Activated naive CD8-positive, alpha-beta T cell treated with anti-CD3 and anti-CD28 coated beads, Interleukin-2, amount 10 ng/mL, durations not matched to agents 7 days and 5 days (primary cell): ENCODE measurements at regions not wholly inside any gene's neighbourhood (a gene's known extent, or its start where the extent isn't known, plus 50 kb on each side); places are given as distances from the start of the nearest gene placed in this dataset.

ENCODE experiments used
- ATAC-seq: fragments of 150-1000 bp; cut with Tn5 transposase; one replicate; pipeline ENCODE4 v1.10.0; 2021; ENCODE audit warnings: low read depth, moderate library complexity
- POLR2A ChIA-PET: fragments of 350-600 bp; sonication (Branson Sonifier 250); formaldehyde crosslinking; loops from one replicate; lab custom pipeline; 2021; ENCODE audit warnings: antibody characterized with exemption; lab: Charles Lee
- DNase-seq: peaks from one replicate; pipeline ENCODE4 v3.0.0; 2021
- H3K27ac Mint-ChIP-seq: one replicate; pipeline ENCODE4 v1.8.0; 2022; ENCODE audit warnings: mild to moderate bottlenecking, mixed read lengths
- H3K27me3 Mint-ChIP-seq: one replicate; pipeline ENCODE4 v1.8.0; 2022; ENCODE audit warnings: mild to moderate bottlenecking, moderate library complexity, mixed read lengths
- H3K36me3 Mint-ChIP-seq: one replicate; pipeline ENCODE4 v1.8.0; 2021; ENCODE audit warnings: mild to moderate bottlenecking, mixed read lengths
- H3K4me1 Mint-ChIP-seq: one replicate; pipeline ENCODE4 v1.8.0; 2021; ENCODE audit warnings: mixed read lengths
- H3K4me3 Mint-ChIP-seq: one replicate; pipeline ENCODE4 v1.8.0; 2022; ENCODE audit warnings: mild to moderate bottlenecking, moderate library complexity, mixed read lengths
- H3K9me3 Mint-ChIP-seq: one replicate; pipeline ENCODE4 v1.8.0; 2021; ENCODE audit warnings: mixed read lengths

DNA sequence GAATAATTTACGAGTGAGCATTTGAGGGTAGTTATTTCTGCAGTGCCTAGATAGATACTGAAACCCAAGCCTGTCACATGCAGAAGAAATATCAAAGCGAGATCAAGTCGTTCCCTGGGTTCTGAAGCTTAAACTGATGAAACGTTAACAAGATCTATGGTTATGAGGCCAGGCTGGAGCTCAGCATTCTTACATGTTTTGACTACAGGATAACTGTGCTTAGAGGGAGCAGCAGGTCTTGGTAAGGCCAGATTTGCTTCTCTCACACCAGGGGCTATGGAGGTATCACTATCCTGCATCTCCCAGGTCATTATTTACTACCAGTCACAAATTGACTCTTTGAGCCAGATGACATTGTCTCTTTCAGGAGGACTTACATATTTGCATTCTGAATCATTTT lies 1401.4 kb upstream of the PRMT6 start:
- POLR2A ChIA-PET = no interaction called here
- H3K4me3 Mint-ChIP-seq = no peak overlapping the region

DNA sequence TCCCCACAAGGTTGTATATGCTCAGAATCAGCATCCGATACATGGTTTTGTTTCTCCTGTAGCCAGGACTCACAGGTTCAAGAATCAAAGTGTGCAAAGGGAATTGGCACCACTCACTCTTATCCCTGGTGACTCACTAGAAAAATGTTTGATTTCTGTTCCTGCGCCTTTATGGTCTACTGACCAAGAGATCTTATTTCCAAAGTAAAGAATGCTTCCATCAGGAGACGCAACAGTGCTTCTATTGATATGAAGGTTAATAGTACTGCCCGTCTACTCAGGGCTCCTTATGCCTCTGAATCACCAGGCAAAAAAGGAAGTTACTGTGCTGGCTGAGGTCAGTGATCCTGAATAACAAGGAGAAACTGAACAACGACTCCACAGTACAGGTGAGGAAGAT lies 1392.0 kb upstream of the PRMT6 start:
- Mint-ChIP-seq H3K4me3 (no peak overlapping the region), H3K9me3 (peaks cover 11% of the 10 kb centered on the region), H3K27ac (no peak overlapping the region), H3K36me3 (no peaks in the 10 kb centered on the region), H3K4me1 (no peaks in the 10 kb centered on the region), H3K27me3 (no peaks in the 10 kb centered on the region)
- POLR2A ChIA-PET = no interaction called here
- DNase-seq (no peak), ATAC-seq (no peak)

More for the DNA sequence above, 1401.4 kb upstream of the PRMT6 start:
- H3K4me1 Mint-ChIP-seq = no peaks in the 10 kb centered on the region
- H3K9me3 Mint-ChIP-seq = peaks cover 5% of the 10 kb centered on the region
- DNase-seq (no peak), ATAC-seq (no peak)
- no peak overlapping the region for H3K27ac Mint-ChIP-seq
- H3K27me3 Mint-ChIP-seq = no peaks in the 10 kb centered on the region
- H3K36me3 Mint-ChIP-seq = no peaks in the 10 kb centered on the region

DNA sequence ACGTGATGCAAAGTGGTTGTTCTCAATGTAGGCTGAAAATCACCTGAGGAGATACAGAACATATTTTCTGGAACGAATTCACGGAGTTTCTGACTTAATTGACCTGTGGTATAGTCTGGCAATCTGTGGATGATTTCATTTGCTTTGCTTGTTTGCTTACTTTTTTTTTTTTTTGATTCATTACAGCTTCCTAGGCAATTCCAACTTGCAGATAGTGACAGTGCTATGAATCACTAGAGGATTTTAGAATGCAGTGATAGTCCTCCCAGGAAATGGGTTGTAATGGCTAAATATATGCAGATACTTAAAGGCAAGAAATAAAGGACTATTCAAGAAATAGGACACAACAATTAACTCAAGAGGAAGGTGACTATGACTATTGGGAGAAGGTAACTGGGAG lies 1378.1 kb upstream of the PRMT6 start:
- Mint-ChIP-seq H3K27me3 (no peaks in the 10 kb centered on the region), H3K4me1 (no peaks in the 10 kb centered on the region), H3K4me3 (no peak overlapping the region), H3K27ac (no peak overlapping the region), H3K36me3 (no peaks in the 10 kb centered on the region), H3K9me3 (peaks cover 4% of the 10 kb centered on the region)
- ATAC-seq (no peak), DNase-seq (no peak)
- POLR2A ChIA-PET = no interaction called here

DNA sequence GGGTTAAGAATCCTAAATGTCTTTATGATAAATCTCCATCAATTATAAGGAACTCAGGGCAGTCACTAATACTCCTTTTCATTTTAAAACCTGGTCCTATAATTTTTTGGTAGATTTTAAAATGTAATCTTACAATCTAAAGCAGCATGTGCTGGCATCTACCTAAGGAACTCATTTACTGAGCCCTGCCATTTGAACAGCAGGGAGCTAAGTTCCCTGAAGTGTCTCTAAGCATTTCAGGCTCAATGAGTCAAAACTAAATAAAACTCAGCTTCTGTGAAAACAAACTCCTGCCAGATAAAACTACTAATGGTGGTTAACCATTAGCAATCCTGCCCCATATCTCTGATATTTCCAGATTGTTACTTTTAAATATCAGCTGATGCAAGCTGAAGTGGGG lies 1371.8 kb upstream of the PRMT6 start:
- no peak for DNase-seq
- Mint-ChIP-seq H3K27ac (no peak overlapping the region), H3K27me3 (no peaks in the 10 kb centered on the region), H3K9me3 (peaks cover 6% of the 10 kb centered on the region), H3K4me3 (no peak overlapping the region), H3K4me1 (no peaks in the 10 kb centered on the region), H3K36me3 (no peaks in the 10 kb centered on the region)
- POLR2A ChIA-PET = no interaction called here
- no peak for ATAC-seq

DNA sequence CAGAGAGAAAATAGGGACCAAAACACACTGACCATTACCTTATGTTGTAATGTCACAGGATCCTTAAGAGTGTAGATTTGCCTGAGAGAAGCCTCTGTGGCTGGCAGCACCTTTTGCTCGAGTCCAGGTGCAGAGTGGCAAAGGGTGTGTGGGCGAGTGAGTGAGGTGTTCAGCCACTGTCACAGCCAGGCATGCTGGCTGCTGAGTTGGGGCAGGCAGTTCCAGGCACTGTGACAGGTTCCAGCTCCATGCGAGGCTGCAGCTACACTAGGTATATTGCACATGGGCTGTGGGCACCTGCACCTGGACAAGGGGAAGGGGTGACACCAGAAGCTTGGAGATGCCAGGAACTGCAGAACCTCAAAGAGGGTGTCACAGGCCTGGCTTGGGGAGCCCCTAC lies 1370.4 kb upstream of the PRMT6 start:
- DNase-seq = no peak
- POLR2A ChIA-PET = no interaction called here
- H3K4me3 Mint-ChIP-seq = no peak overlapping the region
- H3K9me3 Mint-ChIP-seq = peaks cover 6% of the 10 kb centered on the region
- H3K36me3 Mint-ChIP-seq = no peaks in the 10 kb centered on the region
- H3K27ac Mint-ChIP-seq = no peak overlapping the region
- ATAC-seq = no peak
- H3K4me1 Mint-ChIP-seq = no peaks in the 10 kb centered on the region
- no peaks in the 10 kb centered on the region for H3K27me3 Mint-ChIP-seq

DNA sequence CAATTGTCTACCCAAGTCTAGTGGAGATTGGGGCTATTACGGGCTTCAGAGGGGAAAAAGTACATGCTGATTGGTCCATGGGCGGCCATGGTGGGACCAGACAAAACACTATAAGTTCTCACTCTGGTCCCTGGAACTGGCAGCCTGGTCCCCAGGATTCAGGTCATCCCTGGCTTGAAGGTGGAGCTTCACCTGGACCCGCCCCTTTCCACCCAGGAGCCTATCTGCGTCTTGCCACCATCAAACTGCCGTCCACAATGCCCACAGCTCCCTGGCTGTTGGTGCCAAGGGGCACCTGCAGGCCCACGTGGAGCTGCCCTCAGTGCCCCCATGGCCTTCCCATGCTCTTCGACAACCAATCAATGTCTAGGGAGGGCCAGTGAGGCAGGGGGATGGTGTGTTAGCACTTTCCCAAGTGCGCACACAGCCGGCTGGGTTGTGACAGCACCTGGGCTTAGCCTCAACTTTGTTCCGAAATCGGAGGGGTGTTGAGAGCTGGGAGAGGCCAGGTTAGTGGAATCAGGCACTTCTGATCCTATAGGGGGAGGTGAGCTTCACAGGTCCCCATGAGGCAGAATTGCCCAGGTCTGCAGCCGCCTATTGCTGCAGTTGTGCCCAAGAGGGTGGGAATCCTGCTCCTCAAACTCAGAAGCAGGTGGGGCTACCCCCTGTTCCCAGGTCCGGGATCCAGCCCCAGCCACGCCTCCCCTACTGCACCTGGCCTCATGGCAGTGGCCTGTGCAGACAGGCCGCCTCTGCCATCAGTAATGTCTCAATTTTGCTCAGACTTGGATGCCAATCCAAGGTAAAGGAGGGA lies 1369.4 kb upstream of the PRMT6 start:
- no peak for DNase-seq
- no peak for ATAC-seq
- Mint-ChIP-seq H3K27ac (no peak overlapping the region), H3K36me3 (no peaks in the 10 kb centered on the region), H3K4me1 (no peaks in the 10 kb centered on the region), H3K27me3 (no peaks in the 10 kb centered on the region), H3K4me3 (no peak overlapping the region), H3K9me3 (peaks cover 6% of the 10 kb centered on the region)
- POLR2A ChIA-PET = no interaction called here

DNA sequence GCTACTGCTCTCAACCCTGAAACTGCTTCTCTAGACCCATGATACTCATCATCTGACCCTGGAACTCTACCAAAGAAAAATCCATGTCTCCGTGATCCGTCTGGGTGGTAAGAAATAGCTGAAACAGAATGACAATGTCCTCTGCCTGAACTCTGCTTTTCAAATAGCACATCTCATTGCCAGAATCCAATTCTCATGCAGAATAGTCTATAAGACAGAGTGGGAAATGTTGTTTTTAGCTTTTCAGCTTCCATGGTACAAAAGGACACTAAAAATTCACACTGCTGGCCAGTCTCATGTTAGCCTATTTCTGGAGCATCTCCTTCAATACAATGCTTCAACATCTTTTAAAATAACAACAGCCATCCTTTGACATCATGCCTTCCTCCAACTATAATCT lies 1355.8 kb upstream of the PRMT6 start:
- H3K36me3 Mint-ChIP-seq = no peaks in the 10 kb centered on the region
- ATAC-seq = no peak
- DNase-seq = no peak
- no peak overlapping the region for H3K4me3 Mint-ChIP-seq
- no peaks in the 10 kb centered on the region for H3K27me3 Mint-ChIP-seq
- H3K27ac Mint-ChIP-seq = no peak overlapping the region
- POLR2A ChIA-PET = no interaction called here
- no peaks in the 10 kb centered on the region for H3K4me1 Mint-ChIP-seq
- peaks cover 7% of the 10 kb centered on the region for H3K9me3 Mint-ChIP-seq

DNA sequence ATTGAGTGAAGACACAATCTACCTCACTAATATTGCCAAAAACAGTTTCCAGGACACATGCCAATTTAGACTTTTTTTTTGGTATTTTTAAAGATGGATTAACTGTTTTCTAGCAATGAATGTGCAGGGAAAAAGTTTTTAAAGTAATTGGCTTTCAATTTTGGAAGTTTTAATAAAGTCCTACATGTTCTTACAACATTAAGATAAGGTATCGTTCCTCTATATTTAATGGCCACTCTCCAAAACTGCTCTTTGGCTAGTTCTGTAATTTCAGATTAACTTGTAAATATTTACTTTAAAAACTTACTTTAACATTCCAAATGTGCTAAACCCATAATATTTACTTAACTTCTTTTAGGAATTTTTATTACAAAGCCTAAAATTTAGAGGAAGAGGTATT lies 1332.2 kb upstream of the PRMT6 start:
- H3K4me1 Mint-ChIP-seq = no peaks in the 10 kb centered on the region
- H3K9me3 Mint-ChIP-seq = no peaks in the 10 kb centered on the region
- H3K27ac Mint-ChIP-seq = no peak overlapping the region
- POLR2A ChIA-PET = no interaction called here
- no peak for DNase-seq
- no peaks in the 10 kb centered on the region for H3K27me3 Mint-ChIP-seq
- no peak for ATAC-seq
- no peak overlapping the region for H3K4me3 Mint-ChIP-seq
- no peaks in the 10 kb centered on the region for H3K36me3 Mint-ChIP-seq

DNA sequence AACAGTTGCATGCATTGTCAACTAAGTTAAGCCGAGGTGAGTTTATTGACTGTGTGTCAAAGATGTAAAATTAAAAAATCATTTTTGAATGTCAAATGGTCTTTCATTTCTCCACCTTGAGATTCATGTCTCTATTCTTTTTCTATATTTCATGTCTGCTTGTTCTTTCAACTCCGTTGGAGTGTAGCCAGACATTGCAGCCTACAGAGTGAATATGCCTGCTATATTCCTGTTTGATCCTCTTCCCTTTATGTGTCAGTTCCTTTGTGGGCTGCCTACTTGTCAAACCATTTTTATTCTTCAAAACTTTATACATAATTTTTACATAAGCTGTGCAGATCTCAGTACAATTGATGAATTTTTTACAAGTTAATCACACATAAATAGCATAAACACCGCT lies 1325.8 kb upstream of the PRMT6 start:
- Mint-ChIP-seq H3K36me3 (no peaks in the 10 kb centered on the region), H3K9me3 (no peaks in the 10 kb centered on the region), H3K27ac (no peak overlapping the region), H3K27me3 (no peaks in the 10 kb centered on the region), H3K4me3 (no peak overlapping the region), H3K4me1 (no peaks in the 10 kb centered on the region)
- DNase-seq (no peak), ATAC-seq (no peak)
- POLR2A ChIA-PET = no interaction called here

DNA sequence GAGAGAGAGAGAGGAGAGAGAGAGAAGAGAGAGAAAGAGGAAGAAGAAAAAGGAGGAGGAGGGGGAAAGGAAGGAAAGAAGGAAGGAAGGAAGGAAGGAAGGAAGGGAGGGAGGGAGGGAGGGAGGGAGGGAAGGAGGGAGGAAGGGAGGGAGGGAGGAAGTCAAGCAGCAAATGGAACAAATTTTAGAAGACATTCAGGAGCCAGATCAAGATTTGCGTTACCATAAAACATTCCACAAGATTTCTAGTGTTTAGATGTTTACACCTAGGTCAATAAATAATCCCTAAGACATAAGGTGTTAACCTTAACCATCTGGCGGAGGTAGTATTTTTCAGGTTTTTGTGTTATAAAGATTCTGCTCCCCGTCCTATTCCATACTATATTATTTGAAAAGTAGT lies 1320.1 kb upstream of the PRMT6 start:
- no peak for ATAC-seq
- POLR2A ChIA-PET = no interaction called here
- Mint-ChIP-seq H3K4me1 (no peaks in the 10 kb centered on the region), H3K36me3 (no peaks in the 10 kb centered on the region), H3K27ac (no peak overlapping the region), H3K27me3 (no peaks in the 10 kb centered on the region), H3K9me3 (peaks cover 2% of the 10 kb centered on the region), H3K4me3 (no peak overlapping the region)
- no peak for DNase-seq

DNA sequence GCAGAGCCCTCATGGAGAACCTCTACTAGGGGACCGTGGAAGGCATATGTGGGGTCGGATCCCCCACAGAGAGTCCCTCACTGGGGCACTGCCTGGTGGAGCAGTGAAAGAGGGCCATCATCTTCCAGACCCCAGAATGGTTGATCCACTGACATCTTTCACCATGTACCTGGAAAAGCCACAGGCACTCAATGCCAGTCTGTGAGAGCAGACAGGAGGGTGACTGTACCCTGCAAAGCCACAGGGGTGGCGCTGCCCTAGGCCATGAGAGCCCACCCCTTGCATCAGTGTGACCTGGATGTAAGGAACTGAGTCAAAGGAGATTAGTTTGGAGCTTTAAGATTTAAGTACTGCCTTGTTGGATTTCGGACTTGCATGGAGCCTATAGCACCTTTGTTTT lies 1276.7 kb upstream of the PRMT6 start:
- peaks cover 2% of the 10 kb centered on the region for H3K9me3 Mint-ChIP-seq
- H3K4me3 Mint-ChIP-seq = no peak overlapping the region
- no peaks in the 10 kb centered on the region for H3K36me3 Mint-ChIP-seq
- ATAC-seq (no peak), DNase-seq (no peak)
- POLR2A ChIA-PET = no interaction called here
- no peaks in the 10 kb centered on the region for H3K4me1 Mint-ChIP-seq
- no peaks in the 10 kb centered on the region for H3K27me3 Mint-ChIP-seq
- H3K27ac Mint-ChIP-seq = no peak overlapping the region

DNA sequence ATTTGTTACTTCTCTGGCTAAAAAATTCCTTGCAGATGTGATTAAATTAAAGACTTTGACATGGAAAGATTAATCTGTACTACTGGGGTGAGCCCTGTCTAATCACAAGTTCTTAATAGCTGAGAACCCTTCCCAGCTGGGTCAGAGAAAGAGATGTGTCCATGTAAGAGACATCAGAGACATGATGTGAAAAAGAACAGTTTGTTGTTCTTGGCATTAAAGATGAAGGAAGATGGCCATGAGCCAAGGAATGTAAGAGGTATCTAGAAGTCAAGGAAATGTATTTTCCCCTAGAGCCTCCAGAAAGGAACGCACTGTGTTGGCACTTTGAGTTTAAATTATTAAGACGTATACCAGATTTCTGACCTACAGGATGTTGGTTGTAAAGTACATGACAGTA lies 1271.5 kb upstream of the PRMT6 start:
- POLR2A ChIA-PET = no interaction called here
- H3K9me3 Mint-ChIP-seq = no peaks in the 10 kb centered on the region
- DNase-seq (no peak), ATAC-seq (no peak)
- no peaks in the 10 kb centered on the region for H3K27me3 Mint-ChIP-seq
- no peaks in the 10 kb centered on the region for H3K4me1 Mint-ChIP-seq
- H3K4me3 Mint-ChIP-seq = no peak overlapping the region
- H3K27ac Mint-ChIP-seq = no peak overlapping the region
- no peaks in the 10 kb centered on the region for H3K36me3 Mint-ChIP-seq

DNA sequence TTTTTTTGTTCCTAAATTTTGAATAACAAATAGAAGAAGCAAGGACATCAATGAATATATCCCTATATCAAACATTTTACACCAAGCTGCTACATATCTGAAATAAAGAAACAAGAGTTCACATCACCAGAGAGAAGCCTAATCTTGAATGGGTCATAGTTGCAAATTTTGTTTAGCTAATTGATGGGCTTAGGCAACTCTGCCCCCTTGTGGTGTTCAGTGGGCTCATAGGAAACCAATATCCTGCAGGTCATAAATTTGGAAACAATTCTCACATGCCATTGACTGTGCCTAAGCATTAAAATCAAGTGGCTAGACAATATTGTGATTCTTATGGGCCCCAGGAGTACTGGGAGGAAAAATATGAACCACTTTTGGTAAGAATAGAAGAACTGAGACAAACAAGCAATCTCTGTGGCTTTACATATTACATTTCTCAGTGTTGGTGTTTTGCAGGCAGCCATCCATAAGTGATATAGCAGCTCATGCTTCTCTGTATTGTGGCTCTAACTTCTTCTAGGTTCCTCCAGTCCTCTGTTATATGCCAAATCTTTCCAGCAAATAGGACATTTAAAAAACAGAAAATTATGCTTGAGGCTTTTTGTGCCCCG lies 1262.8 kb upstream of the PRMT6 start:
- ATAC-seq (no peak), DNase-seq (no peak)
- Mint-ChIP-seq H3K4me1 (no peaks in the 10 kb centered on the region), H3K4me3 (no peak overlapping the region), H3K27ac (no peak overlapping the region), H3K36me3 (no peaks in the 10 kb centered on the region), H3K27me3 (no peaks in the 10 kb centered on the region), H3K9me3 (no peaks in the 10 kb centered on the region)
- POLR2A ChIA-PET = no interaction called here

DNA sequence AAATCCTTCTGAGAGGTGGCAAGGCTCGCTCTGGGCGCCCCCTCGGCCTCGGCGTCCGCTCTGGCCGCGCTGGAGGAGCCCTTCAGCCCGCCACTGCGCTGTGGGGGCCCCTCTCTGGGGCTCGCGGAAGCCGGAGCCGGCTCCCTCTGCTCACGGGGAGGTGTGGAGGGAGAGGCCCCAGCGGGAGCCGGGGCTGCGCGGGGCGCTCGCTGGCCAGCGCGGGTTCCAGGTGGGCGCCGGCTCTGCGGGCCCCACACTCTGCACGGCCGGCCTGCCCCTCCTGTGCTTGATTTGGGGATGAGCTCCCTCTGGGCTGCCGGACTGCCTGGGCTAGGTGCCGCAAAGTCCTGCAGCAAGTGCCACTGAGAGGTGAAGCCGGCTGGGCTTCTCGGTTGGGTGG lies 1260.7 kb upstream of the PRMT6 start:
- POLR2A ChIA-PET = no interaction called here
- Mint-ChIP-seq H3K36me3 (no peaks in the 10 kb centered on the region), H3K4me1 (no peaks in the 10 kb centered on the region), H3K4me3 (no peak overlapping the region), H3K9me3 (peaks cover 2% of the 10 kb centered on the region), H3K27me3 (no peaks in the 10 kb centered on the region), H3K27ac (no peak overlapping the region)
- DNase-seq (no peak), ATAC-seq (no peak)
